Caco-2 (cell line): ENCODE measurements at regions not wholly inside any gene's neighbourhood (a gene's known extent, or its start where the extent isn't known, plus 50 kb on each side); places are given as distances from the start of the nearest gene placed in this dataset.

Source experiments
- BruUV-seq: library from RNA; stranded (reverse); fragments of 400-500 nt; replicated peaks from 2 replicates; lab custom pipeline; 2021; lab: Mats Ljungman, UMichigan
- CTCF ChIA-PET: fragments of 300-600 bp; sonication (Branson Sonifier 250); formaldehyde crosslinking; loops from one replicate; lab custom pipeline; 2022; ENCODE audit warnings: antibody characterized with exemption; lab: Charles Lee
- POLR2A ChIA-PET: fragments of 300-600 bp; sonication (Branson Sonifier 250); formaldehyde crosslinking; loops from one replicate; lab custom pipeline; 2022; ENCODE audit warnings: antibody characterized with exemption; lab: Charles Lee
- DNase-seq, 2 experiments: peaks; one replicate each; pipeline versions ENCODE4 v3.0.0 to v3.0.0-alpha.2; 2020 to 2022
- H3K27me3 ChIP-seq: replicated peaks from 2 replicates; pipeline ENCODE4 v1.6.0; 2011; ENCODE audit warnings: low read length; ENCODE audit not compliant: control insufficient read depth, insufficient read depth
- H3K36me3 ChIP-seq: 2 replicates; pipeline ENCODE4 v1.5.1; 2011; ENCODE audit warnings: low read length; ENCODE audit not compliant: control insufficient read depth, insufficient read depth
- H3K4me1 ChIP-seq: fragments of 250-450 bp; sonication (Bioruptor Pico); 2 replicates; pipeline ENCODE4 v1.5.1; 2020; ENCODE audit warnings: mild to moderate bottlenecking
- H3K4me3 ChIP-seq: 2 replicates; pipeline ENCODE4 v1.5.1; 2011; ENCODE audit warnings: low read depth, mild to moderate bottlenecking, control low read depth, low read length
- H3K9me3 ChIP-seq: fragments of 250-450 bp; sonication (Bioruptor Pico); 2 replicates; pipeline ENCODE4 v1.5.1; 2020; ENCODE audit warnings: mild to moderate bottlenecking, moderate library complexity
- H3K27ac Mint-ChIP-seq: one replicate; pipeline ENCODE4 v1.8.0; 2022; ENCODE audit warnings: mixed read lengths; ENCODE audit not compliant: unreplicated experiment
- H3K27me3 Mint-ChIP-seq: one replicate; pipeline ENCODE4 v1.8.0; 2022; ENCODE audit warnings: mixed read lengths; ENCODE audit not compliant: insufficient read depth, unreplicated experiment
- H3K36me3 Mint-ChIP-seq: one replicate; pipeline ENCODE4 v1.8.0; 2022; ENCODE audit warnings: mild to moderate bottlenecking, mixed read lengths; ENCODE audit not compliant: insufficient read depth, unreplicated experiment
- H3K4me1 Mint-ChIP-seq: one replicate; pipeline ENCODE4 v1.8.0; 2022; ENCODE audit warnings: low read depth, mixed read lengths; ENCODE audit not compliant: unreplicated experiment
- H3K4me3 Mint-ChIP-seq: one replicate; pipeline ENCODE4 v1.8.0; 2022; ENCODE audit warnings: mild to moderate bottlenecking, moderate library complexity, mixed read lengths; ENCODE audit not compliant: unreplicated experiment
- H3K9me3 Mint-ChIP-seq: one replicate; pipeline ENCODE4 v1.8.0; 2022; ENCODE audit warnings: mixed read lengths; ENCODE audit not compliant: unreplicated experiment
- intact Hi-C: fragments of 100-400 bp; cut with micrococcal nuclease; formaldehyde crosslinking; loops from one replicate; pipeline ENCODE4 v1.10.0; 2022; ENCODE audit not compliant: unreplicated experiment
- TF ChIP-seq, protein P1 (sequence below), 2 experiments: fragments of 200-600 bp in 1 of 2; IDR thresholded peaks; 1 replicate in 1 of 2; 2 replicates in 1 of 2; pipeline versions ENCODE4 v1.5.1 to v1.8.0; 2011 to 2022; ENCODE audit warnings: antibody characterized with exemption in 1 of 2, control low read depth in 1 of 2, inconsistent platforms in 1 of 2, low read depth in 1 of 2, low read length in 1 of 2, mild to moderate bottlenecking in 1 of 2, moderate library complexity in 1 of 2; ENCODE audit not compliant: insufficient read depth in 1 of 2, severe bottlenecking in 1 of 2, unreplicated experiment in 1 of 2

DNA sequence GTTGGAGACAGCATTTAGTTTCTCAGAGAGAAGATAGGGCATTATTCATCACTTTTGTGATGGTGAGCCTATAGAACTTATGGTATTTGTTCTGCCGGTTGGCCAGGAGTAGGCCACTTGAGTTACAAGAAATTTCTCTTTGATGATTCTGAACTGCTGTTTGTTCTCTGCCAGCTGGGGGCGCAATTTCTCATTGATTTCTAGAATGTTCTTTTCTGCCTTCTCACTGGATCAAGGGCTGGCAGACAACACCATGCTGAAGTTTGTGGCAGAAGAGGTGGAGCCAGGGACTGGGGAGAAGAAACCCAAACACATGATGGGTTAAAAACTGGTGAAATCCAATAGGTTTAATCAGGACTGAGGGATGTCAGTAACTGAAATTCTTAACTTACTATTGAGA lies 360.6 kb downstream of the FAM72C start:
- CTCF ChIA-PET, result no interaction called here
- no peaks in the 10 kb centered on the region for H3K9me3 Mint-ChIP-seq
- Histone ChIP-seq H3K4me1 (no peaks in the 10 kb centered on the region), H3K4me3 (no peak overlapping the region), H3K9me3 (no peaks in the 10 kb centered on the region), H3K27me3 (no peaks in the 10 kb centered on the region), H3K36me3 (no peaks in the 10 kb centered on the region)
- no peaks in the 10 kb centered on the region for H3K36me3 Mint-ChIP-seq
- H3K4me1 Mint-ChIP-seq, result no peaks in the 10 kb centered on the region
- TF ChIP-seq, protein P1, sequence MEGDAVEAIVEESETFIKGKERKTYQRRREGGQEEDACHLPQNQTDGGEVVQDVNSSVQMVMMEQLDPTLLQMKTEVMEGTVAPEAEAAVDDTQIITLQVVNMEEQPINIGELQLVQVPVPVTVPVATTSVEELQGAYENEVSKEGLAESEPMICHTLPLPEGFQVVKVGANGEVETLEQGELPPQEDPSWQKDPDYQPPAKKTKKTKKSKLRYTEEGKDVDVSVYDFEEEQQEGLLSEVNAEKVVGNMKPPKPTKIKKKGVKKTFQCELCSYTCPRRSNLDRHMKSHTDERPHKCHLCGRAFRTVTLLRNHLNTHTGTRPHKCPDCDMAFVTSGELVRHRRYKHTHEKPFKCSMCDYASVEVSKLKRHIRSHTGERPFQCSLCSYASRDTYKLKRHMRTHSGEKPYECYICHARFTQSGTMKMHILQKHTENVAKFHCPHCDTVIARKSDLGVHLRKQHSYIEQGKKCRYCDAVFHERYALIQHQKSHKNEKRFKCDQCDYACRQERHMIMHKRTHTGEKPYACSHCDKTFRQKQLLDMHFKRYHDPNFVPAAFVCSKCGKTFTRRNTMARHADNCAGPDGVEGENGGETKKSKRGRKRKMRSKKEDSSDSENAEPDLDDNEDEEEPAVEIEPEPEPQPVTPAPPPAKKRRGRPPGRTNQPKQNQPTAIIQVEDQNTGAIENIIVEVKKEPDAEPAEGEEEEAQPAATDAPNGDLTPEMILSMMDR (IDR thresholded peaks at IDR 0.05; ENCODE audit: insufficient read depth in 1 of 2, low read depth in 1 of 2, low read length in 1 of 2, severe bottlenecking in 1 of 2, unreplicated experiment in 1 of 2), result no peak
- DNase-seq, result peak in 1 of 2 experiments; percentile 17
- no peaks in the 10 kb centered on the region for H3K27me3 Mint-ChIP-seq
- H3K4me3 Mint-ChIP-seq, result no peak overlapping the region
- intact Hi-C loops, result no loop called here
- POLR2A ChIA-PET, result no interaction called here
- H3K27ac Mint-ChIP-seq, result no peak overlapping the region
- no TSS peak for BruUV-seq

DNA sequence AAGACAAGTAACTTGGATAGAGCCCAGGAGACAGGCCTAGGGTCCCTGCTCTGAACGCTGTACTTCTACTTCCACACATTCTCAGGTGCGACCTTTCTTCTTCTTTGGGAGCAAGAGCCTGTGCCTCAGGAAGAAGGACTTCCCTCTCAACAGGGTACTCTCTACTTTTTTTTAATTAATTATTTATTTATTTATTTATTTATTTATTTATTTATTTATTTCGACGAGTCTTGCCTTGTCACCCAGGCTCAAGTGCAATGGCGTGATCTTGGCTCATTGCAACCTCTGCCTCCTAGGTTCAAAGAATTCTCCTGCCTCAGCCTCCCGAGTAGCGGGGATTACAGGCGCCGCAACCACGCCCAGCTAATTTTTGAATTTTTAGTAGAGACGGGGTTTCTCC lies 361.6 kb downstream of the FAM72C start:
- H3K9me3 ChIP-seq, result no peaks in the 10 kb centered on the region
- TF ChIP-seq, protein P1 (IDR thresholded peaks at IDR 0.05; ENCODE audit: insufficient read depth in 1 of 2, low read depth in 1 of 2, low read length in 1 of 2, severe bottlenecking in 1 of 2, unreplicated experiment in 1 of 2), result no peak
- Mint-ChIP-seq H3K27ac (no peak overlapping the region), H3K4me3 (no peak overlapping the region), H3K4me1 (no peaks in the 10 kb centered on the region), H3K9me3 (no peaks in the 10 kb centered on the region), H3K27me3 (no peaks in the 10 kb centered on the region), H3K36me3 (no peaks in the 10 kb centered on the region)
- CTCF ChIA-PET, result no interaction called here
- intact Hi-C loops, result no loop called here
- no peaks in the 10 kb centered on the region for H3K4me1 ChIP-seq
- no peak overlapping the region for H3K4me3 ChIP-seq
- DNase-seq, result no peak
- POLR2A ChIA-PET, result no interaction called here
- BruUV-seq, result no TSS peak
- H3K27me3 ChIP-seq, result no peaks in the 10 kb centered on the region
- no peaks in the 10 kb centered on the region for H3K36me3 ChIP-seq

DNA sequence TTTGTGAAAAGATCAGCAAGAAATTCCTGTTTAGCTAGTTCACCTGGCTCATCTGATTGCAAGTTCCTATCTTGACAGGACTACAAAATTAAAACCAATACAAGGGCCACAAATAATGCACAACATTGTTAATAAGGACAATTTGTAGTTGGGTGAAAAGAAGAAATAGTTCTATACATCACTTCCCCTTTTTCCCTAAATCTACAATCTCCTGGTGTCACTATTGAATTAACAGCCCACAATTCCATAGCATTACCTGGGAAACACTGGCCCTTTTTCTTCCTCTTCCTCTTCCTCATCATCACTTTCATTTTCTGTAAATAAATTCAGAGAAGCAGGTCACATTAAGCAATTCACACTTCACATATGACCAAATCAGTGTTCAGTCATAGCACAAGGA lies 366.9 kb downstream of the FAM72C start:
- BruUV-seq, result no TSS peak
- POLR2A ChIA-PET, result no interaction called here
- CTCF ChIA-PET, result no interaction called here
- TF ChIP-seq, protein P1 (IDR thresholded peaks at IDR 0.05; ENCODE audit: insufficient read depth in 1 of 2, low read depth in 1 of 2, low read length in 1 of 2, severe bottlenecking in 1 of 2, unreplicated experiment in 1 of 2), result no peak
- H3K4me3 Mint-ChIP-seq, result no peak overlapping the region
- Histone ChIP-seq H3K27me3 (no peaks in the 10 kb centered on the region), H3K9me3 (no peaks in the 10 kb centered on the region), H3K4me3 (no peak overlapping the region), H3K4me1 (no peaks in the 10 kb centered on the region), H3K36me3 (no peaks in the 10 kb centered on the region)
- peaks cover 3% of the 10 kb centered on the region for H3K27me3 Mint-ChIP-seq
- no peak overlapping the region for H3K27ac Mint-ChIP-seq
- no peaks in the 10 kb centered on the region for H3K9me3 Mint-ChIP-seq
- intact Hi-C loops, result no loop called here
- no peak for DNase-seq
- no peaks in the 10 kb centered on the region for H3K4me1 Mint-ChIP-seq
- H3K36me3 Mint-ChIP-seq, result no peaks in the 10 kb centered on the region
